Neural cell (in vitro differentiated cells): ENCODE measurements at regions not wholly inside any gene's neighbourhood (a gene's known extent, or its start where the extent isn't known, plus 50 kb on each side); places are given as distances from the start of the nearest gene placed in this dataset.

ENCODE experiments used
- EP300 ChIP-seq: fragments of 450-650 bp; conservative IDR thresholded peaks from 2 replicates; pipeline ENCODE4 v1.6.1; 2014; ENCODE audit warnings: antibody characterized with exemption, mild to moderate bottlenecking, moderate library complexity; ENCODE audit not compliant: poor library complexity, severe bottlenecking
- EZH2 ChIP-seq: fragments of 200-600, 300-800 bp; shearing (Covaris generic), sonication (generic); IDR thresholded peaks from 2 replicates; pipeline ENCODE4 v1.6.1; 2014; ENCODE audit warnings: antibody characterized with exemption, low read length, borderline replicate concordance, mild to moderate bottlenecking; ENCODE audit not compliant: insufficient read depth, poor library complexity, severe bottlenecking
- MXI1 ChIP-seq: fragments of 450-650 bp; conservative IDR thresholded peaks from 2 replicates; pipeline ENCODE4 v1.6.1; 2014; ENCODE audit warnings: antibody characterized with exemption, mild to moderate bottlenecking; ENCODE audit not compliant: poor library complexity, severe bottlenecking
- POLR2AphosphoS5 ChIP-seq: IDR thresholded peaks from 2 replicates; pipeline ENCODE4 v1.6.1; 2012
- RAD21 ChIP-seq: fragments of 450-650 bp; conservative IDR thresholded peaks from 2 replicates; pipeline ENCODE4 v1.6.1; 2014; ENCODE audit warnings: antibody characterized with exemption, mild to moderate bottlenecking, moderate library complexity
- SMC3 ChIP-seq: fragments of 450-650 bp; conservative IDR thresholded peaks from 2 replicates; pipeline ENCODE4 v1.6.1; 2014; ENCODE audit warnings: antibody characterized with exemption, mild to moderate bottlenecking, moderate library complexity; ENCODE audit not compliant: poor library complexity
- TAF1 ChIP-seq: IDR thresholded peaks from 2 replicates; pipeline ENCODE4 v1.6.1; 2012; ENCODE audit warnings: low read depth
- TF ChIP-seq, protein P1 (sequence below): IDR thresholded peaks from 2 replicates; pipeline ENCODE4 v1.6.1; 2012; ENCODE audit warnings: borderline replicate concordance
- TF ChIP-seq, protein P2 (sequence below): fragments of 450-650 bp; IDR thresholded peaks from 2 replicates; pipeline ENCODE4 v1.5.1; 2014; ENCODE audit warnings: antibody characterized with exemption, mild to moderate bottlenecking, moderate library complexity; ENCODE audit not compliant: poor library complexity, severe bottlenecking

DNA sequence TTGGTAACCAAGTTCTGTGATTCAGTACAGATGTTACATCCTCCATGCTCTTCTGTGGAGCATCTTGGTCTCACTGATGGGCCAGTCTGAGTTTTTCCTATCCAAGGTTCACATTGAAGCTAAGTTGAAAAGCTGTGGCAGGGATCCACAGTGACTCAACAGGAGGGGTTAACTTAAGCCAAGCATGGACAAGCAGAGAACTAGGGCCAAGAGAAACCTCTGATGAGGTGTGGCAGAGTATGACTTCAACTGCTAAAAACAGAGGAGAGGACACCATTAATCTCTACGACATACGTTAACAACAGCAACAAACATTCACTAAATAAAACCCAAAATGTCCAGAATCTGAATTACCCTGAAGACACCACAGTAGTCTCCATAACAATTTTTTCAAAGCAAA is 268.1 kb upstream of the UBE2E2 start:
- TF ChIP-seq, protein P1, sequence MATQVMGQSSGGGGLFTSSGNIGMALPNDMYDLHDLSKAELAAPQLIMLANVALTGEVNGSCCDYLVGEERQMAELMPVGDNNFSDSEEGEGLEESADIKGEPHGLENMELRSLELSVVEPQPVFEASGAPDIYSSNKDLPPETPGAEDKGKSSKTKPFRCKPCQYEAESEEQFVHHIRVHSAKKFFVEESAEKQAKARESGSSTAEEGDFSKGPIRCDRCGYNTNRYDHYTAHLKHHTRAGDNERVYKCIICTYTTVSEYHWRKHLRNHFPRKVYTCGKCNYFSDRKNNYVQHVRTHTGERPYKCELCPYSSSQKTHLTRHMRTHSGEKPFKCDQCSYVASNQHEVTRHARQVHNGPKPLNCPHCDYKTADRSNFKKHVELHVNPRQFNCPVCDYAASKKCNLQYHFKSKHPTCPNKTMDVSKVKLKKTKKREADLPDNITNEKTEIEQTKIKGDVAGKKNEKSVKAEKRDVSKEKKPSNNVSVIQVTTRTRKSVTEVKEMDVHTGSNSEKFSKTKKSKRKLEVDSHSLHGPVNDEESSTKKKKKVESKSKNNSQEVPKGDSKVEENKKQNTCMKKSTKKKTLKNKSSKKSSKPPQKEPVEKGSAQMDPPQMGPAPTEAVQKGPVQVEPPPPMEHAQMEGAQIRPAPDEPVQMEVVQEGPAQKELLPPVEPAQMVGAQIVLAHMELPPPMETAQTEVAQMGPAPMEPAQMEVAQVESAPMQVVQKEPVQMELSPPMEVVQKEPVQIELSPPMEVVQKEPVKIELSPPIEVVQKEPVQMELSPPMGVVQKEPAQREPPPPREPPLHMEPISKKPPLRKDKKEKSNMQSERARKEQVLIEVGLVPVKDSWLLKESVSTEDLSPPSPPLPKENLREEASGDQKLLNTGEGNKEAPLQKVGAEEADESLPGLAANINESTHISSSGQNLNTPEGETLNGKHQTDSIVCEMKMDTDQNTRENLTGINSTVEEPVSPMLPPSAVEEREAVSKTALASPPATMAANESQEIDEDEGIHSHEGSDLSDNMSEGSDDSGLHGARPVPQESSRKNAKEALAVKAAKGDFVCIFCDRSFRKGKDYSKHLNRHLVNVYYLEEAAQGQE, result no peak
- no peak for TF ChIP-seq POLR2AphosphoS5
- TF ChIP-seq, protein P2, sequence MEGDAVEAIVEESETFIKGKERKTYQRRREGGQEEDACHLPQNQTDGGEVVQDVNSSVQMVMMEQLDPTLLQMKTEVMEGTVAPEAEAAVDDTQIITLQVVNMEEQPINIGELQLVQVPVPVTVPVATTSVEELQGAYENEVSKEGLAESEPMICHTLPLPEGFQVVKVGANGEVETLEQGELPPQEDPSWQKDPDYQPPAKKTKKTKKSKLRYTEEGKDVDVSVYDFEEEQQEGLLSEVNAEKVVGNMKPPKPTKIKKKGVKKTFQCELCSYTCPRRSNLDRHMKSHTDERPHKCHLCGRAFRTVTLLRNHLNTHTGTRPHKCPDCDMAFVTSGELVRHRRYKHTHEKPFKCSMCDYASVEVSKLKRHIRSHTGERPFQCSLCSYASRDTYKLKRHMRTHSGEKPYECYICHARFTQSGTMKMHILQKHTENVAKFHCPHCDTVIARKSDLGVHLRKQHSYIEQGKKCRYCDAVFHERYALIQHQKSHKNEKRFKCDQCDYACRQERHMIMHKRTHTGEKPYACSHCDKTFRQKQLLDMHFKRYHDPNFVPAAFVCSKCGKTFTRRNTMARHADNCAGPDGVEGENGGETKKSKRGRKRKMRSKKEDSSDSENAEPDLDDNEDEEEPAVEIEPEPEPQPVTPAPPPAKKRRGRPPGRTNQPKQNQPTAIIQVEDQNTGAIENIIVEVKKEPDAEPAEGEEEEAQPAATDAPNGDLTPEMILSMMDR, result no peak
- TF ChIP-seq EP300, result no peak
- no peak for TF ChIP-seq RAD21
- no peak for TF ChIP-seq EZH2
- no peak for TF ChIP-seq TAF1
- TF ChIP-seq MXI1, result no peak
- TF ChIP-seq SMC3, result no peak
